WTC11 (cell line): ENCODE measurements at regions not wholly inside any gene's neighbourhood (a gene's known extent, or its start where the extent isn't known, plus 50 kb on each side); places are given as distances from the start of the nearest gene placed in this dataset.

ENCODE experiments used
- ATAC-seq: fragments of 200-7000 bp; cut with Tn5 transposase; 2 replicates; pipeline ENCODE4 v1.10.0; 2021; ENCODE audit warnings: mild to moderate bottlenecking, moderate library complexity
- CTCF ChIA-PET: fragments of 300-600 bp; sonication (Branson Sonifier 250); formaldehyde crosslinking; loops from one replicate; lab custom pipeline; 2021; ENCODE audit warnings: antibody characterized with exemption; lab: Charles Lee
- POLR2A ChIA-PET: fragments of 350-600 bp; sonication (Branson Sonifier 250); formaldehyde crosslinking; loops from one replicate; lab custom pipeline; 2021; ENCODE audit warnings: antibody characterized with exemption; lab: Charles Lee
- DNase-seq: peaks from one replicate; pipeline ENCODE4 v3.0.0; 2021; ENCODE audit warnings: low spot score
- H3K27ac Mint-ChIP-seq: 2 replicates; pipeline ENCODE4 v1.8.0; 2021; ENCODE audit warnings: mixed read lengths
- H3K27me3 Mint-ChIP-seq: 2 replicates; pipeline ENCODE4 v1.8.0; 2021; ENCODE audit warnings: low read depth, mild to moderate bottlenecking, moderate library complexity, mixed read lengths
- H3K36me3 Mint-ChIP-seq: 2 replicates; pipeline ENCODE4 v1.8.0; 2021; ENCODE audit warnings: mixed read lengths
- H3K4me1 Mint-ChIP-seq: 2 replicates; pipeline ENCODE4 v1.8.0; 2022; ENCODE audit warnings: mixed read lengths
- H3K4me3 Mint-ChIP-seq: 2 replicates; pipeline ENCODE4 v1.8.0; 2021; ENCODE audit warnings: mild to moderate bottlenecking, moderate library complexity, mixed read lengths
- H3K9me3 Mint-ChIP-seq: 2 replicates; pipeline ENCODE4 v1.8.0; 2021; ENCODE audit warnings: mixed read lengths
- ATF1 ChIP-seq: sonication (generic); formaldehyde crosslinking; IDR thresholded peaks from 2 replicates; pipeline ENCODE4 v1.8.1; 2023; ENCODE audit warnings: mild to moderate bottlenecking, moderate library complexity, missing genetic modification reagents
- CTCF ChIP-seq: fragments of 200-600 bp; IDR thresholded peaks from 2 replicates; pipeline ENCODE4 v1.8.0; 2022; ENCODE audit warnings: antibody characterized with exemption
- ELF4 ChIP-seq: sonication (generic); formaldehyde crosslinking; IDR thresholded peaks from 2 replicates; pipeline ENCODE4 v1.8.1; 2022; ENCODE audit warnings: low read depth, mild to moderate bottlenecking, moderate library complexity, missing genetic modification reagents
- NFATC4 ChIP-seq: fragments of 250-450 bp; sonication (Bioruptor Pico); IDR thresholded peaks from 2 replicates; pipeline ENCODE4 v1.9.0; 2021; ENCODE audit warnings: mild to moderate bottlenecking
- PRDM15 ChIP-seq: sonication (generic); formaldehyde crosslinking; IDR thresholded peaks from 2 replicates; pipeline ENCODE4 v1.8.0; 2022; ENCODE audit warnings: missing genetic modification reagents
- TP53 ChIP-seq: sonication (generic); formaldehyde crosslinking; IDR thresholded peaks from 2 replicates; pipeline ENCODE4 v1.8.1; 2023; ENCODE audit warnings: mild to moderate bottlenecking, missing genetic modification reagents
- ZBTB21 ChIP-seq: sonication (generic); formaldehyde crosslinking; IDR thresholded peaks from 2 replicates; pipeline ENCODE4 v1.8.1; 2023; ENCODE audit warnings: mild to moderate bottlenecking, missing genetic modification reagents, borderline replicate concordance
- ZNF671 ChIP-seq: fragments of 250-450 bp; sonication (Bioruptor Pico); IDR thresholded peaks from 2 replicates; pipeline ENCODE4 v1.8.0; 2021; ENCODE audit warnings: mild to moderate bottlenecking
- TF ChIP-seq, protein P1 (sequence below): sonication (generic); formaldehyde crosslinking; IDR thresholded peaks from 2 replicates; pipeline ENCODE4 v1.8.1; 2023; ENCODE audit warnings: mild to moderate bottlenecking, missing genetic modification reagents, borderline replicate concordance
- TF ChIP-seq, protein P2 (sequence below): sonication (generic); formaldehyde crosslinking; IDR thresholded peaks from 2 replicates; pipeline ENCODE4 v1.8.0; 2023; ENCODE audit warnings: missing genetic modification reagents, mild to moderate bottlenecking, borderline replicate concordance
- TF ChIP-seq, protein P3 (sequence below): sonication (generic); formaldehyde crosslinking; IDR thresholded peaks from 2 replicates; pipeline ENCODE4 v1.8.1; 2023; ENCODE audit warnings: mild to moderate bottlenecking, moderate library complexity, missing genetic modification reagents

- DNase-seq (peak; percentile 51), ATAC-seq (peak; percentile 89)
- no peaks in the 10 kb centered on the region for H3K27me3 Mint-ChIP-seq
- H3K27ac Mint-ChIP-seq = no peak overlapping the region
- H3K4me1 Mint-ChIP-seq = peaks cover 5% of the 10 kb centered on the region; the same call in 1 of the 2 replicates
- H3K4me3 Mint-ChIP-seq = no peak overlapping the region
- ChIA-PET CTCF (interaction anchor here (0.7 to 3.3 kb wide), 34 partner anchors 9 to 1552 kb away, joined by 3 to 24 read pairs (median 3); partner anchors contain the start of gene BPNT1), POLR2A (no interaction called here)
- H3K36me3 Mint-ChIP-seq = no peaks in the 10 kb centered on the region
- H3K9me3 Mint-ChIP-seq = no peaks in the 10 kb centered on the region
- TF ChIP-seq, protein P1, sequence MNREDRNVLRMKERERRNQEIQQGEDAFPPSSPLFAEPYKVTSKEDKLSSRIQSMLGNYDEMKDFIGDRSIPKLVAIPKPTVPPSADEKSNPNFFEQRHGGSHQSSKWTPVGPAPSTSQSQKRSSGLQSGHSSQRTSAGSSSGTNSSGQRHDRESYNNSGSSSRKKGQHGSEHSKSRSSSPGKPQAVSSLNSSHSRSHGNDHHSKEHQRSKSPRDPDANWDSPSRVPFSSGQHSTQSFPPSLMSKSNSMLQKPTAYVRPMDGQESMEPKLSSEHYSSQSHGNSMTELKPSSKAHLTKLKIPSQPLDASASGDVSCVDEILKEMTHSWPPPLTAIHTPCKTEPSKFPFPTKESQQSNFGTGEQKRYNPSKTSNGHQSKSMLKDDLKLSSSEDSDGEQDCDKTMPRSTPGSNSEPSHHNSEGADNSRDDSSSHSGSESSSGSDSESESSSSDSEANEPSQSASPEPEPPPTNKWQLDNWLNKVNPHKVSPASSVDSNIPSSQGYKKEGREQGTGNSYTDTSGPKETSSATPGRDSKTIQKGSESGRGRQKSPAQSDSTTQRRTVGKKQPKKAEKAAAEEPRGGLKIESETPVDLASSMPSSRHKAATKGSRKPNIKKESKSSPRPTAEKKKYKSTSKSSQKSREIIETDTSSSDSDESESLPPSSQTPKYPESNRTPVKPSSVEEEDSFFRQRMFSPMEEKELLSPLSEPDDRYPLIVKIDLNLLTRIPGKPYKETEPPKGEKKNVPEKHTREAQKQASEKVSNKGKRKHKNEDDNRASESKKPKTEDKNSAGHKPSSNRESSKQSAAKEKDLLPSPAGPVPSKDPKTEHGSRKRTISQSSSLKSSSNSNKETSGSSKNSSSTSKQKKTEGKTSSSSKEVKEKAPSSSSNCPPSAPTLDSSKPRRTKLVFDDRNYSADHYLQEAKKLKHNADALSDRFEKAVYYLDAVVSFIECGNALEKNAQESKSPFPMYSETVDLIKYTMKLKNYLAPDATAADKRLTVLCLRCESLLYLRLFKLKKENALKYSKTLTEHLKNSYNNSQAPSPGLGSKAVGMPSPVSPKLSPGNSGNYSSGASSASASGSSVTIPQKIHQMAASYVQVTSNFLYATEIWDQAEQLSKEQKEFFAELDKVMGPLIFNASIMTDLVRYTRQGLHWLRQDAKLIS (CRISPR knock-in tag) = no peak
- no peak for TF ChIP-seq ELF4
- TF ChIP-seq NFATC4 (CRISPR knock-in tag) = no peak
- TF ChIP-seq ZBTB21 = no peak
- TF ChIP-seq, protein P2, sequence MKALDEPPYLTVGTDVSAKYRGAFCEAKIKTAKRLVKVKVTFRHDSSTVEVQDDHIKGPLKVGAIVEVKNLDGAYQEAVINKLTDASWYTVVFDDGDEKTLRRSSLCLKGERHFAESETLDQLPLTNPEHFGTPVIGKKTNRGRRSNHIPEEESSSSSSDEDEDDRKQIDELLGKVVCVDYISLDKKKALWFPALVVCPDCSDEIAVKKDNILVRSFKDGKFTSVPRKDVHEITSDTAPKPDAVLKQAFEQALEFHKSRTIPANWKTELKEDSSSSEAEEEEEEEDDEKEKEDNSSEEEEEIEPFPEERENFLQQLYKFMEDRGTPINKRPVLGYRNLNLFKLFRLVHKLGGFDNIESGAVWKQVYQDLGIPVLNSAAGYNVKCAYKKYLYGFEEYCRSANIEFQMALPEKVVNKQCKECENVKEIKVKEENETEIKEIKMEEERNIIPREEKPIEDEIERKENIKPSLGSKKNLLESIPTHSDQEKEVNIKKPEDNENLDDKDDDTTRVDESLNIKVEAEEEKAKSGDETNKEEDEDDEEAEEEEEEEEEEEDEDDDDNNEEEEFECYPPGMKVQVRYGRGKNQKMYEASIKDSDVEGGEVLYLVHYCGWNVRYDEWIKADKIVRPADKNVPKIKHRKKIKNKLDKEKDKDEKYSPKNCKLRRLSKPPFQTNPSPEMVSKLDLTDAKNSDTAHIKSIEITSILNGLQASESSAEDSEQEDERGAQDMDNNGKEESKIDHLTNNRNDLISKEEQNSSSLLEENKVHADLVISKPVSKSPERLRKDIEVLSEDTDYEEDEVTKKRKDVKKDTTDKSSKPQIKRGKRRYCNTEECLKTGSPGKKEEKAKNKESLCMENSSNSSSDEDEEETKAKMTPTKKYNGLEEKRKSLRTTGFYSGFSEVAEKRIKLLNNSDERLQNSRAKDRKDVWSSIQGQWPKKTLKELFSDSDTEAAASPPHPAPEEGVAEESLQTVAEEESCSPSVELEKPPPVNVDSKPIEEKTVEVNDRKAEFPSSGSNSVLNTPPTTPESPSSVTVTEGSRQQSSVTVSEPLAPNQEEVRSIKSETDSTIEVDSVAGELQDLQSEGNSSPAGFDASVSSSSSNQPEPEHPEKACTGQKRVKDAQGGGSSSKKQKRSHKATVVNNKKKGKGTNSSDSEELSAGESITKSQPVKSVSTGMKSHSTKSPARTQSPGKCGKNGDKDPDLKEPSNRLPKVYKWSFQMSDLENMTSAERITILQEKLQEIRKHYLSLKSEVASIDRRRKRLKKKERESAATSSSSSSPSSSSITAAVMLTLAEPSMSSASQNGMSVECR (CRISPR knock-in tag) = no peak
- TF ChIP-seq CTCF = peak; percentile 68
- no peak for TF ChIP-seq ZNF671 (CRISPR knock-in tag)
- no peak for TF ChIP-seq TP53 (CRISPR knock-in tag)
- peak; percentile 82 for TF ChIP-seq PRDM15 (CRISPR knock-in tag)
- TF ChIP-seq ATF1 = no peak
- TF ChIP-seq, protein P3, sequence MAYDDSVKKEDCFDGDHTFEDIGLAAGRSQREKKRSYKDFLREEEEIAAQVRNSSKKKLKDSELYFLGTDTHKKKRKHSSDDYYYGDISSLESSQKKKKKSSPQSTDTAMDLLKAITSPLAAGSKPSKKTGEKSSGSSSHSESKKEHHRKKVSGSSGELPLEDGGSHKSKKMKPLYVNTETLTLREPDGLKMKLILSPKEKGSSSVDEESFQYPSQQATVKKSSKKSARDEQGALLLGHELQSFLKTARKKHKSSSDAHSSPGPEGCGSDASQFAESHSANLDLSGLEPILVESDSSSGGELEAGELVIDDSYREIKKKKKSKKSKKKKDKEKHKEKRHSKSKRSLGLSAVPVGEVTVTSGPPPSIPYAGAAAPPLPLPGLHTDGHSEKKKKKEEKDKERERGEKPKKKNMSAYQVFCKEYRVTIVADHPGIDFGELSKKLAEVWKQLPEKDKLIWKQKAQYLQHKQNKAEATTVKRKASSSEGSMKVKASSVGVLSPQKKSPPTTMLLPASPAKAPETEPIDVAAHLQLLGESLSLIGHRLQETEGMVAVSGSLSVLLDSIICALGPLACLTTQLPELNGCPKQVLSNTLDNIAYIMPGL (CRISPR knock-in tag) = no peak
These were observed 115.7 kb downstream of the SLC30A10 start for GRCh38 chr1:219812491-219813203.
